Esophagus squamous epithelium (tissue), 4 donors: ENCODE measurements at regions not wholly inside any gene's neighbourhood (a gene's known extent, or its start where the extent isn't known, plus 50 kb on each side); places are given as distances from the start of the nearest gene placed in this dataset.

Source experiments
- POLR2A ChIP-seq, 4 donors: fragments of 450-650 bp; IDR thresholded peaks; one replicate each; pipeline ENCODE4 v1.6.1; 2017; ENCODE audit warnings: antibody characterized with exemption in 4 of 4, mild to moderate bottlenecking in 4 of 4, moderate library complexity in 3 of 4
- TF ChIP-seq, protein P1 (sequence below), 6 experiments: fragments of 450-650 bp in 4 of 6; fragments of 200-600 bp in 2 of 6; sonication (generic) in 2 of 6; IDR thresholded peaks; one replicate each; pipeline ENCODE4 v1.5.1; 2016 to 2019; ENCODE audit warnings: antibody characterized with exemption in 6 of 6, mild to moderate bottlenecking in 4 of 6, moderate library complexity in 4 of 6

DNA sequence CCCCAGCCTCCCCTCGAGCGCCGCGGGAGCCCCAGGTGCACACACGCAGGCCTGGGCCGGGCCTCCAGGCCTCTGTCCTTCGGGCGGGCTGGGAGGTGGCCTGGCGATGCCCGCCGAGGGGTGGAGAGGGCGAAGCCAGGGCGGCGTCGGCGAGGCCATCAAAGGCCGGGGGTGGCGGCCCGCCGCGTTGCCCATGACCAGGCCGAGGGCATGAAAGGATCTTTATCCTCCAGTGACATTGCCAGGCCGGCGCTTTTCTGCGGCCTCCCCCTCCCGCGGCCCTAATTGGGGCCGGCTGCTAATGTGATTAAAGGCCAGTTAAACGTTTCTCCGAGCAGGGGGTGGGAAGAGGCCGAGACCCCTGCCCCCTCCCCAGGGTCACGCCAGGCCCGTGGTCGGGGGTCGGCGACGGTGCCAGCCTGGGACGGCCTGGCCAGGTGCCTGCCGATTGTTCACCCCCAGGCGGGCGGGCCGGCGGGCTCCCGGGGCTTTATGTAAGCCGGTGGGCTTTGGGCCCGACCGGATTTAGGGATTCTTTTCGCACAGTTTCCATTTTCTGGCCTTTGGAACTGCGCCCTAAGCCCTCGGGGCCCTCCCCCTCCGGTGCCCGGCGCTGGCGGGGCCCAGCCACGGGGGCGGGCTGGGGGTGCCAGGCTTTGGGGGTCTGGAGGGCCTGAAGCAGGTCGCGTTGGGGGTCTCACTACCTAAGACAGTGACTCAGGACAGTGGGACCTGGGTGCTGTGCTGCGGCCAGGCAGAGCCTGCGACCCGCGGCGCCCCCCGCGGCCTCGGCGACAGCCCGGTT lies 103.2 kb upstream of the DIO3 start:
- TF ChIP-seq, protein P1, sequence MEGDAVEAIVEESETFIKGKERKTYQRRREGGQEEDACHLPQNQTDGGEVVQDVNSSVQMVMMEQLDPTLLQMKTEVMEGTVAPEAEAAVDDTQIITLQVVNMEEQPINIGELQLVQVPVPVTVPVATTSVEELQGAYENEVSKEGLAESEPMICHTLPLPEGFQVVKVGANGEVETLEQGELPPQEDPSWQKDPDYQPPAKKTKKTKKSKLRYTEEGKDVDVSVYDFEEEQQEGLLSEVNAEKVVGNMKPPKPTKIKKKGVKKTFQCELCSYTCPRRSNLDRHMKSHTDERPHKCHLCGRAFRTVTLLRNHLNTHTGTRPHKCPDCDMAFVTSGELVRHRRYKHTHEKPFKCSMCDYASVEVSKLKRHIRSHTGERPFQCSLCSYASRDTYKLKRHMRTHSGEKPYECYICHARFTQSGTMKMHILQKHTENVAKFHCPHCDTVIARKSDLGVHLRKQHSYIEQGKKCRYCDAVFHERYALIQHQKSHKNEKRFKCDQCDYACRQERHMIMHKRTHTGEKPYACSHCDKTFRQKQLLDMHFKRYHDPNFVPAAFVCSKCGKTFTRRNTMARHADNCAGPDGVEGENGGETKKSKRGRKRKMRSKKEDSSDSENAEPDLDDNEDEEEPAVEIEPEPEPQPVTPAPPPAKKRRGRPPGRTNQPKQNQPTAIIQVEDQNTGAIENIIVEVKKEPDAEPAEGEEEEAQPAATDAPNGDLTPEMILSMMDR (IDR thresholded peaks at IDR 0.05): no peak
- TF ChIP-seq POLR2A (IDR thresholded peaks at IDR 0.05): no peak
